Endodermal cell (in vitro differentiated cells): ENCODE measurements at regions not wholly inside any gene's neighbourhood (a gene's known extent, or its start where the extent isn't known, plus 50 kb on each side); places are given as distances from the start of the nearest gene placed in this dataset.

ENCODE experiments used
- DNase-seq: peaks from one replicate; pipeline ENCODE4 v3.0.0-alpha.2; 2017
- H3K27ac ChIP-seq: 2 replicates; pipeline ENCODE4 v1.5.1; 2013; ENCODE audit warnings: mild to moderate bottlenecking, low read depth, low read length, moderate library complexity
- H3K27me3 ChIP-seq: 2 replicates; pipeline ENCODE4 v1.6.1; 2013; ENCODE audit warnings: mild to moderate bottlenecking, low read length, moderate library complexity; ENCODE audit not compliant: insufficient read depth, control insufficient read depth, poor library complexity, severe bottlenecking
- H3K36me3 ChIP-seq: 2 replicates; pipeline ENCODE4 v1.7.0; 2013; ENCODE audit warnings: mild to moderate bottlenecking, low read length, moderate library complexity; ENCODE audit not compliant: control insufficient read depth, insufficient read depth
- H3K4me1 ChIP-seq: one replicate; pipeline ENCODE4 v1.7.0; 2013; ENCODE audit warnings: low read length; ENCODE audit not compliant: control insufficient read depth, insufficient read depth
- H3K4me3 ChIP-seq: 2 replicates; pipeline ENCODE4 v1.5.1; 2013; ENCODE audit warnings: mild to moderate bottlenecking, low read length, moderate library complexity
- H3K9ac ChIP-seq: 2 replicates; pipeline ENCODE4 v1.6.1; 2013; ENCODE audit warnings: mild to moderate bottlenecking, low read length, moderate library complexity; ENCODE audit not compliant: poor library complexity, severe bottlenecking; ENCODE audit errors: extremely low read depth
- H3K9me3 ChIP-seq: 2 replicates; pipeline ENCODE4 v1.6.1; 2013; ENCODE audit warnings: mild to moderate bottlenecking, low read length, moderate library complexity; ENCODE audit not compliant: control insufficient read depth
- H3K27ac Mint-ChIP-seq: 2 replicates; pipeline ENCODE4 v1.8.0; 2020; ENCODE audit warnings: mixed read lengths
- H3K27me3 Mint-ChIP-seq: 2 replicates; pipeline ENCODE4 v1.8.0; 2021; ENCODE audit warnings: mild to moderate bottlenecking, mixed read lengths; ENCODE audit not compliant: insufficient read depth
- H3K36me3 Mint-ChIP-seq: 2 replicates; pipeline ENCODE4 v1.8.0; 2020; ENCODE audit warnings: low read depth, mixed read lengths
- H3K4me1 Mint-ChIP-seq: 2 replicates; pipeline ENCODE4 v1.8.0; 2020; ENCODE audit warnings: mixed read lengths
- H3K4me3 Mint-ChIP-seq: 2 replicates; pipeline ENCODE4 v1.8.0; 2020; ENCODE audit warnings: mild to moderate bottlenecking, moderate library complexity, mixed read lengths
- H3K9me3 Mint-ChIP-seq: 2 replicates; pipeline ENCODE4 v1.8.0; 2020; ENCODE audit warnings: mild to moderate bottlenecking, mixed read lengths
- WGBS, 2 experiments: methylation state at CpG; one replicate each; pipeline versions ENCODE4 v1.1.5 to v1.1.7; 2013; ENCODE audit warnings: missing lambda C conversion rate in 2 of 2, mixed read lengths in 1 of 2; ENCODE audit not compliant: insufficient coverage in 1 of 2, insufficient read length in 1 of 2; 5-methylcytosine and 5-hydroxymethylcytosine counted together
- TF ChIP-seq, protein P1 (sequence below): fragments of 200-600 bp; sonication (generic); conservative IDR thresholded peaks from 2 replicates; pipeline ENCODE4 v1.5.0; 2021; ENCODE audit warnings: antibody characterized with exemption, mild to moderate bottlenecking

DNA sequence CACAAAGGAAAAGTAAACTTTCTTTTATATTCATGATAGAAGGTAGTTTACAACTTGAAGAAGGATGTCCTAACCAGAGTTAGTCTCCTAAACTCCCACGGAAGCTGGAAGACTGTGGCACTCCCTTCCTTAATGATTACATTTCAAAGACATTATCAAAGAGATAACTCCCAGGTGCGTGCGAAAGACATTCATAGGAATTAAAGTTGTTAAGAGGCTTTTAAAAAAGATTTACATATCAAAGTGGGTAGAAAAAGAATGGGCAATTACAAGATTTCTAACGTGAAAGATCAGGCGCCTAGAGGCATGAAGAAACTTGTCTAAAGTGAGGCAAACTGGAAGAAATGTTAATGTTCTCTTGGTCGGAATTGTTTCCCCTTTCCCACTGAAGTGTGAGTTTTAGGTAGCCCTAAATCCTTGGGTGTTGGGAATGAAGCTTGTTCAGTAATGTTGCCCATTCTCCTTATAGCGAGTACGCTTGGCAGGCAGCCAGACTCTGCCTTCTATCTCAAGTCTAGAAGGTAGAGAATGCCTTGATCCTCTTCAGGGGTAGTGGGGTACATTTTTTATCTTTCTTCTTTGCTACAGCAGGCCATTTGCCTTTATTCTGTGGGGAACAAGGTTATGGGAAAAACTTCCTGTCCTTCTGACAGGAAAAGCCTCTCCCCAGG is 642.0 kb downstream of the SLC6A15 start:
- H3K27me3 Mint-ChIP-seq, result peaks cover 70% of the 10 kb centered on the region
- H3K9me3 ChIP-seq, result no peaks in the 10 kb centered on the region
- no peaks in the 10 kb centered on the region for H3K36me3 Mint-ChIP-seq
- peaks cover 25% of the 10 kb centered on the region for H3K4me1 Mint-ChIP-seq
- H3K4me1 ChIP-seq, result peaks cover 18% of the 10 kb centered on the region
- no peaks in the 10 kb centered on the region for H3K9me3 Mint-ChIP-seq
- H3K27ac Mint-ChIP-seq, result peak overlapping the region; percentile 52
- TF ChIP-seq, protein P1, sequence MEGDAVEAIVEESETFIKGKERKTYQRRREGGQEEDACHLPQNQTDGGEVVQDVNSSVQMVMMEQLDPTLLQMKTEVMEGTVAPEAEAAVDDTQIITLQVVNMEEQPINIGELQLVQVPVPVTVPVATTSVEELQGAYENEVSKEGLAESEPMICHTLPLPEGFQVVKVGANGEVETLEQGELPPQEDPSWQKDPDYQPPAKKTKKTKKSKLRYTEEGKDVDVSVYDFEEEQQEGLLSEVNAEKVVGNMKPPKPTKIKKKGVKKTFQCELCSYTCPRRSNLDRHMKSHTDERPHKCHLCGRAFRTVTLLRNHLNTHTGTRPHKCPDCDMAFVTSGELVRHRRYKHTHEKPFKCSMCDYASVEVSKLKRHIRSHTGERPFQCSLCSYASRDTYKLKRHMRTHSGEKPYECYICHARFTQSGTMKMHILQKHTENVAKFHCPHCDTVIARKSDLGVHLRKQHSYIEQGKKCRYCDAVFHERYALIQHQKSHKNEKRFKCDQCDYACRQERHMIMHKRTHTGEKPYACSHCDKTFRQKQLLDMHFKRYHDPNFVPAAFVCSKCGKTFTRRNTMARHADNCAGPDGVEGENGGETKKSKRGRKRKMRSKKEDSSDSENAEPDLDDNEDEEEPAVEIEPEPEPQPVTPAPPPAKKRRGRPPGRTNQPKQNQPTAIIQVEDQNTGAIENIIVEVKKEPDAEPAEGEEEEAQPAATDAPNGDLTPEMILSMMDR, result no peak
- WGBS, 2 experiments, result 17 to 33% methylated on average over 1 to 8 of the region's 8 CpGs
- peak overlapping the region; percentile 13 for H3K4me3 Mint-ChIP-seq
- no peaks in the 10 kb centered on the region for H3K27me3 ChIP-seq
- peak overlapping the region; percentile 70 for H3K4me3 ChIP-seq
- no peak overlapping the region for H3K27ac ChIP-seq
- peak; percentile 66 for DNase-seq
- no peak overlapping the region for H3K9ac ChIP-seq
- no peaks in the 10 kb centered on the region for H3K36me3 ChIP-seq

DNA sequence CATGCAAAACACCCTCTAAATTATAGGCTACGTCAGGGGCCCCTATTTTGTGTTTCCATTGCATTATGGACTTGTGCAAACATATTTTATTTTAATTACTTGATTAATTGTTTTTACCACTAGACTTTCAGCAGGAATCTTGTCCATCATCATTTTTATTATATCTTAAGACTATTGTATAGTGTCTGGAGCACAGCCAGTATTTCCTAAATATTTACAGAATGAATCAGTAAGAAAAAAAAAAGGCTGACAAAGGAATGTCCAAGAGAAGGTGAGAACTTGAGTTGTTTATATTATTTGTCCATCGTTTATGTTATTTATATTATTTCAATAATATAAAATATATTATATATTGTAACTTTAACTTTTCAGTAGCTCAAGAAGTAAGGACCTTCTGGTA is 664.7 kb downstream of the SLC6A15 start:
- no peaks in the 10 kb centered on the region for H3K27me3 ChIP-seq

DNA sequence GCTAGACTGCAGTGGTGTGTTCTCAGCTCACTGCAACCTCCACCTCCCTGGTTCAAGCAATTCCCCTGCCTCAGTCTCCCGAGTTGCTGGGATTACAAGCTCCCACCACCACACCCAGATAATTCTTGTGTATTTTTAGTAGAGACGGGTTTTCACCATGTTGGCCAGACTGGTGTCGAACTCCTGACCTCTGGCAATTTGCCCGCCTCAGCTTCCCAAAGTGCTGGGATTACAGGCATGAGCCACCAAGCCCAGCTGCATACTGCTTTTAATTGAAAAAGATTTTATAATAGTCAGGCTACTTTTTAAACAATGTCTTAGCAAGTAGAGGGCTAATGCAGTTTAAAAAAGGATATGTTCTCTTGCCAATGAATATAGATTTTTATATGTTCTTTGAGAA is 668.9 kb downstream of the SLC6A15 start:
- peaks cover 9% of the 10 kb centered on the region for H3K27me3 Mint-ChIP-seq
- no peaks in the 10 kb centered on the region for H3K27me3 ChIP-seq
- no peak for DNase-seq
- H3K4me3 ChIP-seq, result no peak overlapping the region
- no peak overlapping the region for H3K27ac ChIP-seq
- H3K9me3 ChIP-seq, result peaks cover 5% of the 10 kb centered on the region
- TF ChIP-seq, protein P1, result no peak
- no peaks in the 10 kb centered on the region for H3K36me3 Mint-ChIP-seq
- no peak overlapping the region for H3K27ac Mint-ChIP-seq
- no peak overlapping the region for H3K9ac ChIP-seq
- peaks cover 8% of the 10 kb centered on the region for H3K9me3 Mint-ChIP-seq
- H3K4me3 Mint-ChIP-seq, result no peak overlapping the region
- 93% methylated on average over 4 of the region's 4 CpGs; no CpG with 5 or more reads in 1 of the 2 experiments for WGBS, 2 experiments
- H3K4me1 Mint-ChIP-seq, result no peaks in the 10 kb centered on the region
- H3K4me1 ChIP-seq, result no peaks in the 10 kb centered on the region
- H3K36me3 ChIP-seq, result no peaks in the 10 kb centered on the region

More for the DNA sequence above, 664.7 kb downstream of the SLC6A15 start:
- H3K27ac ChIP-seq, result no peak overlapping the region
- Mint-ChIP-seq H3K36me3 (no peaks in the 10 kb centered on the region), H3K27me3 (peaks cover 18% of the 10 kb centered on the region), H3K4me1 (no peaks in the 10 kb centered on the region), H3K9me3 (peaks cover 8% of the 10 kb centered on the region), H3K27ac (no peak overlapping the region), H3K4me3 (no peak overlapping the region)
- no peak overlapping the region for H3K9ac ChIP-seq
- WGBS, 2 experiments, result 100% methylated on average over 1 of the region's 2 CpGs; no CpG with 5 or more reads in 1 of the 2 experiments
- H3K4me3 ChIP-seq, result no peak overlapping the region
- no peaks in the 10 kb centered on the region for H3K4me1 ChIP-seq
- TF ChIP-seq, protein P1, result no peak
- no peak for DNase-seq
- H3K9me3 ChIP-seq, result peaks cover 5% of the 10 kb centered on the region
- H3K36me3 ChIP-seq, result no peaks in the 10 kb centered on the region
